AG04449 (cell line): ENCODE measurements at regions not wholly inside any gene's neighbourhood (a gene's known extent, or its start where the extent isn't known, plus 50 kb on each side); places are given as distances from the start of the nearest gene placed in this dataset.
"Not testable (repeated sequence)": the region's sequence is repeated elsewhere in the genome, so short reads cannot be mapped to it uniquely, and the experiment has no call there.

Experiments used
- CTCF ChIA-PET: fragments of 350-600 bp; formaldehyde crosslinking; extraction: SDS; loops from one replicate; lab custom pipeline; 2021; ENCODE audit warnings: antibody characterized with exemption; lab: Yijun Ruan, JAX
- POLR2A ChIA-PET: fragments of 400-600, 350-600 bp; formaldehyde crosslinking; extraction: SDS; loops from one replicate; lab custom pipeline; 2020; ENCODE audit warnings: antibody characterized with exemption, inconsistent platforms; lab: Yijun Ruan, JAX
- DNase-seq: peaks from one replicate; pipeline ENCODE4 v3.0.0-alpha.2; 2010; ENCODE audit warnings: low read depth, low spot score
- H3K4me3 ChIP-seq: 2 replicates; pipeline ENCODE4 v1.5.1; 2011; ENCODE audit warnings: low read depth, mild to moderate bottlenecking, control low read depth, low read length
- CTCF ChIP-seq: IDR thresholded peaks from one replicate; pipeline ENCODE4 v1.5.1; 2011; ENCODE audit warnings: mild to moderate bottlenecking, moderate library complexity, low read length, control low read depth, inconsistent platforms; ENCODE audit not compliant: insufficient read depth; ENCODE audit errors: missing control alignments

GRCh38 chr4:3615386-3616286, 83.4 kb upstream of the LRPAP1 start:
- no peak for TF ChIP-seq CTCF
- H3K4me3 ChIP-seq, result no peak overlapping the region
- ChIA-PET CTCF (no interaction called here), POLR2A (no interaction called here)
- DNase-seq, result no peak

GRCh38 chr4:3614731-3614980, 82.4 kb upstream of the LRPAP1 start:
- DNase-seq, result no peak
- TF ChIP-seq CTCF, result no peak
- H3K4me3 ChIP-seq, result no peak overlapping the region
- CTCF ChIA-PET, result no interaction called here
- POLR2A ChIA-PET, result no interaction called here

GRCh38 chr4:3613967-3614730, 81.9 kb upstream of the LRPAP1 start:
- CTCF ChIA-PET, result no interaction called here
- no peak for TF ChIP-seq CTCF
- DNase-seq, result no peak
- H3K4me3 ChIP-seq, result no peak overlapping the region
- POLR2A ChIA-PET, result no interaction called here

GRCh38 chr4:3612934-3613333, 80.7 kb upstream of the LRPAP1 start:
- no peak for TF ChIP-seq CTCF

GRCh38 chr4:3612281-3612680, 80.1 kb upstream of the LRPAP1 start:
- POLR2A ChIA-PET, result no interaction called here
- no peak overlapping the region for H3K4me3 ChIP-seq
- no peak for TF ChIP-seq CTCF
- DNase-seq, result no peak
- CTCF ChIA-PET, result no interaction called here

More at GRCh38 chr4:3612934-3613333, 80.7 kb upstream of the LRPAP1 start:
- POLR2A ChIA-PET, result no interaction called here
- no peak for DNase-seq
- CTCF ChIA-PET, result no interaction called here
- H3K4me3 ChIP-seq, result no peak overlapping the region

GRCh38 chr4:3611778-3612177, 79.6 kb upstream of the LRPAP1 start:
- no peak for TF ChIP-seq CTCF
- ChIA-PET CTCF (no interaction called here), POLR2A (no interaction called here)
- no peak for DNase-seq
- H3K4me3 ChIP-seq, result no peak overlapping the region

GRCh38 chr4:3610851-3611250, 78.6 kb upstream of the LRPAP1 start:
- CTCF ChIA-PET, H3K4me3 ChIP-seq, DNase-seq, POLR2A ChIA-PET: not testable (repeated sequence)

GRCh38 chr4:3609905-3610304, 77.7 kb upstream of the LRPAP1 start:
- DNase-seq, H3K4me3 ChIP-seq, CTCF ChIA-PET, POLR2A ChIA-PET: not testable (repeated sequence)
